ENCODE measurements at regions not wholly inside any gene's neighbourhood (a gene's known extent, or its start where the extent isn't known, plus 50 kb on each side); places are given as distances from the start of the nearest gene placed in this dataset.

- TF ChIP-seq CTCF (IDR thresholded peaks at IDR 0.05; ENCODE audit: insufficient read depth, low read length): no peak
- TF ChIP-seq POLR2AphosphoS5 (IDR thresholded peaks at IDR 0.05; ENCODE audit: low read depth): no peak
- TF ChIP-seq SPI1 (IDR thresholded peaks at IDR 0.05; ENCODE audit: borderline replicate concordance, low read depth): no peak
- TF ChIP-seq REST (IDR thresholded peaks at IDR 0.05; ENCODE audit: insufficient replicate concordance, low read depth): no peak
Observed at GRCh38 chr3:65080432-65080831, 392.6 kb upstream of the ADAMTS9 start.

Data from HL-60 (cell line).